GM12874 (cell line): ENCODE measurements at regions not wholly inside any gene's neighbourhood (a gene's known extent, or its start where the extent isn't known, plus 50 kb on each side); places are given as distances from the start of the nearest gene placed in this dataset.

Source experiments
- TF ChIP-seq, protein P1 (sequence below): IDR thresholded peaks from 2 replicates; pipeline ENCODE4 v1.5.1; 2011; ENCODE audit warnings: low read depth, mild to moderate bottlenecking, control low read depth, low read length, moderate library complexity; ENCODE audit not compliant: insufficient read depth

DNA sequence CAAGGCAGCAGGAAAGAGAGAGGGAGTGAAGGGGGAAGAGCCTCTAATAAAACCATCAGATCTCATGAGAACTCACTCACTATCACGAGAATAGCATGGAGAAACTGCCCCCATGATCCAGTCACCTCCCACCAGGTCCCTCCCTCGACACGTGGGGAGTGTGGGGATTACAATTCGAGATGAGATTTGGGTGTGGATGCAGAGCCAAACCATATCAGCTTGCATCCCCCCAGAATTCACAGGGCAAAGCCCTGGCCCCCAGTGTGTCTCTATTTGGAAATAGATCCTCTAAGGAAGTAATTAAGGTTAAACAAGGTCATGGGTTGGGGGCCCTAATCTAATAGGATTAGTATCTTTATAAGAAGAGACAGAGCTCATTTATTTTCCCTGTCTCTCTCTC lies 56.1 kb upstream of the TCL1A start:
- TF ChIP-seq, protein P1, sequence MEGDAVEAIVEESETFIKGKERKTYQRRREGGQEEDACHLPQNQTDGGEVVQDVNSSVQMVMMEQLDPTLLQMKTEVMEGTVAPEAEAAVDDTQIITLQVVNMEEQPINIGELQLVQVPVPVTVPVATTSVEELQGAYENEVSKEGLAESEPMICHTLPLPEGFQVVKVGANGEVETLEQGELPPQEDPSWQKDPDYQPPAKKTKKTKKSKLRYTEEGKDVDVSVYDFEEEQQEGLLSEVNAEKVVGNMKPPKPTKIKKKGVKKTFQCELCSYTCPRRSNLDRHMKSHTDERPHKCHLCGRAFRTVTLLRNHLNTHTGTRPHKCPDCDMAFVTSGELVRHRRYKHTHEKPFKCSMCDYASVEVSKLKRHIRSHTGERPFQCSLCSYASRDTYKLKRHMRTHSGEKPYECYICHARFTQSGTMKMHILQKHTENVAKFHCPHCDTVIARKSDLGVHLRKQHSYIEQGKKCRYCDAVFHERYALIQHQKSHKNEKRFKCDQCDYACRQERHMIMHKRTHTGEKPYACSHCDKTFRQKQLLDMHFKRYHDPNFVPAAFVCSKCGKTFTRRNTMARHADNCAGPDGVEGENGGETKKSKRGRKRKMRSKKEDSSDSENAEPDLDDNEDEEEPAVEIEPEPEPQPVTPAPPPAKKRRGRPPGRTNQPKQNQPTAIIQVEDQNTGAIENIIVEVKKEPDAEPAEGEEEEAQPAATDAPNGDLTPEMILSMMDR, result no peak

- TF ChIP-seq, protein P1, result no peak
Observed at GRCh38 chr14:95765051-95765450, 51.1 kb upstream of the TCL1A start.

- TF ChIP-seq, protein P1, result no peak
Observed at GRCh38 chr14:95763875-95764274, 50.0 kb upstream of the TCL1A start.
